ENCODE measurements at regions not wholly inside any gene's neighbourhood (a gene's known extent, or its start where the extent isn't known, plus 50 kb on each side); places are given as distances from the start of the nearest gene placed in this dataset.

- no peak for TF ChIP-seq CHD7 (IDR thresholded peaks at IDR 0.05; ENCODE audit: insufficient replicate concordance, low read length)
- no peak for TF ChIP-seq GTF2F1 (IDR thresholded peaks at IDR 0.05; ENCODE audit: borderline replicate concordance, low read depth, low read length)
- no peak for TF ChIP-seq FOSL1 (IDR thresholded peaks at IDR 0.05; ENCODE audit: insufficient read depth, low read depth, low read length)
- no peak for TF ChIP-seq BACH1 (IDR thresholded peaks at IDR 0.05; ENCODE audit: low read length)
- no peak for TF ChIP-seq SRF (IDR thresholded peaks at IDR 0.05; ENCODE audit: low read depth, low read length)
- TF ChIP-seq ZNF274 (IDR thresholded peaks at IDR 0.05; ENCODE audit: borderline replicate concordance, extremely low read depth, low read length), result no peak
- no peak for TF ChIP-seq CTCF (IDR thresholded peaks at IDR 0.05; ENCODE audit: control extremely low read depth in 1 of 3, insufficient read depth in 1 of 3, low read depth in 1 of 3, low read length in 3 of 3)
- no peak for TF ChIP-seq POU5F1 (IDR thresholded peaks at IDR 0.05; ENCODE audit: low read depth, low read length)
- no peak for TF ChIP-seq RBBP5 (IDR thresholded peaks at IDR 0.05; ENCODE audit: borderline replicate concordance, low read depth, low read length)
These were observed 414.5 kb upstream of the OPRM1 start (continued) for GRCh38 chr6:153624528-153624927.
